Transverse colon (tissue), 3 donors: ENCODE measurements at regions not wholly inside any gene's neighbourhood (a gene's known extent, or its start where the extent isn't known, plus 50 kb on each side); places are given as distances from the start of the nearest gene placed in this dataset.

Source experiments
- POLR2A ChIP-seq: fragments of 450-650 bp; IDR thresholded peaks from one replicate; pipeline ENCODE4 v1.6.1; 2016; ENCODE audit warnings: antibody characterized with exemption, mild to moderate bottlenecking, moderate library complexity
- TF ChIP-seq, protein P1 (sequence below), 5 experiments: fragments of 200-600 bp in 3 of 5; fragments of 450-650 bp in 2 of 5; sonication (generic) in 3 of 5; IDR thresholded peaks; 1 replicate in 2 of 5; 2 replicates in 3 of 5; pipeline ENCODE4 v1.5.1; 2016 to 2017; ENCODE audit warnings: antibody characterized with exemption in 5 of 5, inconsistent platforms in 3 of 5, mild to moderate bottlenecking in 2 of 5, moderate library complexity in 1 of 5

DNA sequence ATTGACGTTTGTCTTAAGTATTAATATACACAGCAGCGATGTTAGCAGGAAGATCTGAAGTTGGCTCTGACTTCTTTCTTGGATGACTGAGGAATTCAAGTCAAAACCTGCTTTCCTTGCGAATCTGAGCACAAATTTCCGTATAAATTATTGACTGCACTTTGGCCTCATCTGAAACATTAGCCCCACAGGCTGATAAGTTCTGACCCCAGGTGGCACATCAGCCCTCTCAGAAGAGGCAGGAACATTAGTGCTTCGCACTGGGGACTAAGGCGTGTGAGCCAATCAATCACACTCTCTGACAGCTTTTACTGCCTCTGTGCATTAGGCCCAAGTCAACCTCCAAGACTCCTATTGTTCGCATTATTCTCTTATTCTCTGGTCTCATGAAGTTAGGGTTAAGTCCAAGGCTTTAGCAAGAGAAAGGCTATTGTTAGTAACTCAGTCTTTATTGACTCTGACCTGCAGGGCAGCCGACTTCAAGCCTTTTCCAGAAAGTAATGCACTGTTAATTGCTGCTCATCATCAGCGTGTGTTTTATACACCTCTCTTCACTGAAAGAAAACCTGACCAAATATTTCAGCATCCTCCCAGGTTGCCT is 84.2 kb downstream of the ZNF608 start:
- no peak for TF ChIP-seq POLR2A
- TF ChIP-seq, protein P1, sequence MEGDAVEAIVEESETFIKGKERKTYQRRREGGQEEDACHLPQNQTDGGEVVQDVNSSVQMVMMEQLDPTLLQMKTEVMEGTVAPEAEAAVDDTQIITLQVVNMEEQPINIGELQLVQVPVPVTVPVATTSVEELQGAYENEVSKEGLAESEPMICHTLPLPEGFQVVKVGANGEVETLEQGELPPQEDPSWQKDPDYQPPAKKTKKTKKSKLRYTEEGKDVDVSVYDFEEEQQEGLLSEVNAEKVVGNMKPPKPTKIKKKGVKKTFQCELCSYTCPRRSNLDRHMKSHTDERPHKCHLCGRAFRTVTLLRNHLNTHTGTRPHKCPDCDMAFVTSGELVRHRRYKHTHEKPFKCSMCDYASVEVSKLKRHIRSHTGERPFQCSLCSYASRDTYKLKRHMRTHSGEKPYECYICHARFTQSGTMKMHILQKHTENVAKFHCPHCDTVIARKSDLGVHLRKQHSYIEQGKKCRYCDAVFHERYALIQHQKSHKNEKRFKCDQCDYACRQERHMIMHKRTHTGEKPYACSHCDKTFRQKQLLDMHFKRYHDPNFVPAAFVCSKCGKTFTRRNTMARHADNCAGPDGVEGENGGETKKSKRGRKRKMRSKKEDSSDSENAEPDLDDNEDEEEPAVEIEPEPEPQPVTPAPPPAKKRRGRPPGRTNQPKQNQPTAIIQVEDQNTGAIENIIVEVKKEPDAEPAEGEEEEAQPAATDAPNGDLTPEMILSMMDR (IDR thresholded peaks at IDR 0.05), result no peak
